ENCODE measurements at regions not wholly inside any gene's neighbourhood (a gene's known extent, or its start where the extent isn't known, plus 50 kb on each side); places are given as distances from the start of the nearest gene placed in this dataset.
"Not testable (repeated sequence)": the region's sequence is repeated elsewhere in the genome, so short reads cannot be mapped to it uniquely, and the experiment has no call there.

- Histone ChIP-seq H2AFZ (ENCODE audit: low read depth, low read length) (no peak overlapping the region), H3K27me3 (ENCODE audit: control insufficient read depth in 2 of 2, insufficient read depth in 2 of 2, low read length in 2 of 2) (no peaks in the 10 kb centered on the region), H3K27ac (ENCODE audit: extremely low read depth, low read depth, low read length) (no peak overlapping the region), H3K9me1 (ENCODE audit: control insufficient read depth, insufficient read depth, low read length) (no peaks in the 10 kb centered on the region), H3K36me3 (ENCODE audit: control insufficient read depth, insufficient read depth, low read length) (no peaks in the 10 kb centered on the region), H3K4me1 (replicated peaks in 1 of 2; ENCODE audit: control insufficient read depth in 2 of 2, insufficient read depth in 2 of 2, low read length in 2 of 2) (no peaks in the 10 kb centered on the region), H3K4me3 (no peak overlapping the region), H3K9ac (ENCODE audit: insufficient read depth in 1 of 2, low read depth in 2 of 2, low read length in 2 of 2) (no peak overlapping the region), H4K20me1 (replicated peaks; ENCODE audit: control insufficient read depth, insufficient read depth, low read length) (no peaks in the 10 kb centered on the region), H3K79me2 (ENCODE audit: control insufficient read depth, insufficient read depth, low read length) (no peaks in the 10 kb centered on the region), H3K9me3 (replicated peaks; ENCODE audit: control insufficient read depth, insufficient read depth, low read depth, low read length) (no peaks in the 10 kb centered on the region), H3K4me2 (ENCODE audit: insufficient read depth, low read length) (no peak overlapping the region)
- BruUV-seq (replicated peaks), result no TSS peak
- DNase-seq (ENCODE audit: extremely low read depth in 1 of 4, low spot score in 3 of 4) (no peak), ATAC-seq (no peak), FAIRE-seq (no peak)
- intact Hi-C loops (cut with micrococcal nuclease) (no loop called here), in situ Hi-C loops (cut with MboI) (no loop called here)
- ChIA-PET POLR2A (no interaction called here), CTCF (ENCODE audit: low intra/inter-chr PET ratio) (no interaction called here)
- TF ChIP-seq RBFOX2 (IDR thresholded peaks at IDR 0.05; ENCODE audit: low read depth, low read length) (no peak), ZBTB12 (CRISPR knock-in tag; IDR thresholded peaks at IDR 0.05) (no peak), SIN3B (IDR thresholded peaks at IDR 0.05; ENCODE audit: low read depth) (no peak), SMARCA5 (IDR thresholded peaks at IDR 0.05) (no peak), ZNF668 (CRISPR knock-in tag; IDR thresholded peaks at IDR 0.05) (no peak), NELFE (IDR thresholded peaks at IDR 0.05; ENCODE audit: insufficient read depth, insufficient read length) (no peak), MEF2D (tag; conservative IDR thresholded peaks at IDR 0.05; ENCODE audit: low read depth) (no peak), PYGO2 (tag; IDR thresholded peaks at IDR 0.05) (no peak), ERF (CRISPR knock-in tag; IDR thresholded peaks at IDR 0.05) (no peak), BCL6 (CRISPR knock-in tag; IDR thresholded peaks at IDR 0.05) (no peak)
- TF ChIP-seq, protein P1, sequence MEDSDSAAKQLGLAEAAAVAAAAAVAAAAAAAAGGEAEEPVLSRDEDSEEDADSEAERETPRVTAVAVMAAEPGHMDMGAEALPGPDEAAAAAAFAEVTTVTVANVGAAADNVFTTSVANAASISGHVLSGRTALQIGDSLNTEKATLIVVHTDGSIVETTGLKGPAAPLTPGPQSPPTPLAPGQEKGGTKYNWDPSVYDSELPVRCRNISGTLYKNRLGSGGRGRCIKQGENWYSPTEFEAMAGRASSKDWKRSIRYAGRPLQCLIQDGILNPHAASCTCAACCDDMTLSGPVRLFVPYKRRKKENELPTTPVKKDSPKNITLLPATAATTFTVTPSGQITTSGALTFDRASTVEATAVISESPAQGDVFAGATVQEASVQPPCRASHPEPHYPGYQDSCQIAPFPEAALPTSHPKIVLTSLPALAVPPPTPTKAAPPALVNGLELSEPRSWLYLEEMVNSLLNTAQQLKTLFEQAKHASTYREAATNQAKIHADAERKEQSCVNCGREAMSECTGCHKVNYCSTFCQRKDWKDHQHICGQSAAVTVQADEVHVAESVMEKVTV (CRISPR knock-in tag; IDR thresholded peaks at IDR 0.05), result no peak
- TF ChIP-seq, protein P2, sequence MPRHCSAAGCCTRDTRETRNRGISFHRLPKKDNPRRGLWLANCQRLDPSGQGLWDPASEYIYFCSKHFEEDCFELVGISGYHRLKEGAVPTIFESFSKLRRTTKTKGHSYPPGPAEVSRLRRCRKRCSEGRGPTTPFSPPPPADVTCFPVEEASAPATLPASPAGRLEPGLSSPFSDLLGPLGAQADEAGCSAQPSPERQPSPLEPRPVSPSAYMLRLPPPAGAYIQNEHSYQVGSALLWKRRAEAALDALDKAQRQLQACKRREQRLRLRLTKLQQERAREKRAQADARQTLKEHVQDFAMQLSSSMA (CRISPR knock-in tag; IDR thresholded peaks at IDR 0.05), result no peak
- TF ChIP-seq, protein P3, sequence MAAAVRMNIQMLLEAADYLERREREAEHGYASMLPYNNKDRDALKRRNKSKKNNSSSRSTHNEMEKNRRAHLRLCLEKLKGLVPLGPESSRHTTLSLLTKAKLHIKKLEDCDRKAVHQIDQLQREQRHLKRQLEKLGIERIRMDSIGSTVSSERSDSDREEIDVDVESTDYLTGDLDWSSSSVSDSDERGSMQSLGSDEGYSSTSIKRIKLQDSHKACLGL (CRISPR knock-in tag; IDR thresholded peaks at IDR 0.05; ENCODE audit: borderline replicate concordance, poor library complexity, severe bottlenecking), result no peak
- WGBS (ENCODE audit: insufficient coverage, low coverage, missing lambda C conversion rate), result 3% methylated on average over 3 of the region's 3 CpGs
These were observed 615.5 kb downstream of the LRRC70 start for GRCh38 chr5:63194126-63194525.

GRCh38 chr5:63180190-63180589, 601.6 kb downstream of the LRRC70 start:
- H3K4me2 ChIP-seq (ENCODE audit: insufficient read depth, low read length); BruUV-seq (replicated peaks); FAIRE-seq; H3K79me2 ChIP-seq (ENCODE audit: control insufficient read depth, insufficient read depth, low read length); H3K9me3 ChIP-seq (replicated peaks; ENCODE audit: control insufficient read depth, insufficient read depth, low read depth, low read length); H3K4me3 ChIP-seq; CTCF ChIA-PET (ENCODE audit: low intra/inter-chr PET ratio); DNase-seq (ENCODE audit: extremely low read depth in 1 of 4, low spot score in 3 of 4); H3K27me3 ChIP-seq (ENCODE audit: control insufficient read depth in 2 of 2, insufficient read depth in 2 of 2, low read length in 2 of 2); in situ Hi-C loops (cut with MboI); H3K27ac ChIP-seq (ENCODE audit: extremely low read depth, low read depth, low read length); H4K20me1 ChIP-seq (replicated peaks; ENCODE audit: control insufficient read depth, insufficient read depth, low read length); H3K4me1 ChIP-seq (replicated peaks in 1 of 2; ENCODE audit: control insufficient read depth in 2 of 2, insufficient read depth in 2 of 2, low read length in 2 of 2); ATAC-seq; H2AFZ ChIP-seq (ENCODE audit: low read depth, low read length); H3K9me1 ChIP-seq (ENCODE audit: control insufficient read depth, insufficient read depth, low read length); H3K9ac ChIP-seq (ENCODE audit: insufficient read depth in 1 of 2, low read depth in 2 of 2, low read length in 2 of 2); H3K36me3 ChIP-seq (ENCODE audit: control insufficient read depth, insufficient read depth, low read length); intact Hi-C loops (cut with micrococcal nuclease): not testable (repeated sequence)
- POLR2A ChIA-PET, result interaction anchor here (0.8 kb wide), 1 partner anchor 16 kb away, joined by 3 read pairs; no protein-coding TSS in a partner anchor
- 0% methylated on average over 1 of the region's 1 CpG for WGBS (ENCODE audit: insufficient coverage, low coverage, missing lambda C conversion rate)

Data from K562 (cell line).